Kidney (tissue), 13 donors: ENCODE measurements at regions not wholly inside any gene's neighbourhood (a gene's known extent, or its start where the extent isn't known, plus 50 kb on each side); places are given as distances from the start of the nearest gene placed in this dataset.
A peak's percentile ranks its signal among the peaks of the same experiment; 100 is the strongest.

ENCODE experiments used
- DNase-seq, 5 donors: peaks; one replicate each; pipeline ENCODE4 v3.0.0-alpha.2; 2013 to 2020
- FAIRE-seq: peaks from 2 replicates; lab custom pipeline; 2012; peaks lifted over from hg19 to GRCh38; lab: Jason Lieb, UNC
- H3K27ac ChIP-seq, 2 donors: one replicate each; pipeline ENCODE4 v1.7.0; 2013; ENCODE audit warnings: low read depth in 2 of 2, low read length in 2 of 2, inconsistent platforms in 1 of 2
- H3K27me3 ChIP-seq: one replicate; pipeline ENCODE4 v1.7.1; 2013; ENCODE audit warnings: low read length, inconsistent platforms; ENCODE audit not compliant: control insufficient read depth, insufficient read depth
- H3K36me3 ChIP-seq, 3 donors: one replicate each; pipeline versions ENCODE4 v1.7.0 to v1.7.1; 2013; ENCODE audit warnings: low read length in 3 of 3, control low read depth in 1 of 3, inconsistent platforms in 1 of 3; ENCODE audit not compliant: insufficient read depth in 3 of 3, control insufficient read depth in 2 of 3
- H3K4me1 ChIP-seq, 3 donors: one replicate each; pipeline versions ENCODE4 v1.7.0 to v1.7.1; 2013; ENCODE audit warnings: low read length in 3 of 3, inconsistent platforms in 1 of 3, low read depth in 1 of 3; ENCODE audit not compliant: control insufficient read depth in 2 of 3, insufficient read depth in 2 of 3
- H3K4me3 ChIP-seq, 3 donors: one replicate each; pipeline versions ENCODE4 v1.7.0 to v1.8.1; 2013; ENCODE audit warnings: low read length in 3 of 3, control low read depth in 1 of 3, inconsistent platforms in 1 of 3
- H3K9ac ChIP-seq, 3 donors: one replicate each; pipeline versions ENCODE4 v1.7.0 to v1.7.1; 2013; ENCODE audit warnings: low read length in 3 of 3, control low read depth in 1 of 3, inconsistent platforms in 1 of 3
- H3K9me3 ChIP-seq, 3 donors: one replicate each; pipeline versions ENCODE4 v1.7.0 to v1.7.1; 2013; ENCODE audit warnings: low read length in 3 of 3, control low read depth in 1 of 3, inconsistent platforms in 1 of 3; ENCODE audit not compliant: control insufficient read depth in 2 of 3, insufficient read depth in 1 of 3
- intact Hi-C: fragments of 100-400 bp; cut with DNase I; formaldehyde crosslinking; loops from one replicate; pipeline ENCODE4 v1.11.1; 2022
- TF ChIP-seq, protein P1 (sequence below): IDR thresholded peaks from 3 replicates; pipeline ENCODE4 v1.5.1; 2012; ENCODE audit warnings: mild to moderate bottlenecking, moderate library complexity, borderline replicate concordance; ENCODE audit not compliant: insufficient read depth; ENCODE audit errors: extremely low read depth
- donor health status: control.
- donor health status: control.
- donor health status: control.
- donor health status: control.
- donor health status: control.
- donor health status: DM: yes; HTN: yes; CAD: no.
- donor health status: Normal renal cell carcinoma (clear cell type).

DNA sequence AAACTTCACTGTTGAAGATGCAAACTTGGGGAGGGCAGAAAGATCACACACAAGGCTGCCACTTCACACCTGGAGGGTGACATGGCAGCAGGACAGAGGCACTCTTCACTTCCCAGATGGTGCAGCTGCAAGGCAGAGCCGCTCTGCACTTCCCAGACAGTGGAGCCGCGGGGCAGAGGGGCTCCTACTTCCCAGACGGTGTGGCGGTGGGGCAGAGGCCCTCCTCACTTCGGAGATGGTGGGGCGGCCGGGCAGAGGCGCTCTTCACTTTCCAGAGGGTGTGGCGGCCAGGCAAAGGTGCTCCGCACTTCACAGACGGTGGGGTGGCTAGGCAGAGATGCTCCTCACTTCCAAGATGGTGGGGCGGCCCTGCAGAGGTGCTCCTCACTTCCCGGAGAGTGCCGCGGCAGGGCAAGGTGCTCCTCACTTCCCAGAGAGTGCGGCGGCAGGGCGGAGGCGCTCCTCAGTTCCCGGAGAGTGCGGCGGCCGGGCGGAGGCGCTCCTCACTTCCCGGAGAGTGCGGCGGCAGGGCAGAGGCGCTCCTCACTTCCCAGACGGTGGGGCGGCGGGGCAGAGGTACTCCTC, 58.3 kb upstream of the PPP1R9A start:
- TF ChIP-seq, protein P1, sequence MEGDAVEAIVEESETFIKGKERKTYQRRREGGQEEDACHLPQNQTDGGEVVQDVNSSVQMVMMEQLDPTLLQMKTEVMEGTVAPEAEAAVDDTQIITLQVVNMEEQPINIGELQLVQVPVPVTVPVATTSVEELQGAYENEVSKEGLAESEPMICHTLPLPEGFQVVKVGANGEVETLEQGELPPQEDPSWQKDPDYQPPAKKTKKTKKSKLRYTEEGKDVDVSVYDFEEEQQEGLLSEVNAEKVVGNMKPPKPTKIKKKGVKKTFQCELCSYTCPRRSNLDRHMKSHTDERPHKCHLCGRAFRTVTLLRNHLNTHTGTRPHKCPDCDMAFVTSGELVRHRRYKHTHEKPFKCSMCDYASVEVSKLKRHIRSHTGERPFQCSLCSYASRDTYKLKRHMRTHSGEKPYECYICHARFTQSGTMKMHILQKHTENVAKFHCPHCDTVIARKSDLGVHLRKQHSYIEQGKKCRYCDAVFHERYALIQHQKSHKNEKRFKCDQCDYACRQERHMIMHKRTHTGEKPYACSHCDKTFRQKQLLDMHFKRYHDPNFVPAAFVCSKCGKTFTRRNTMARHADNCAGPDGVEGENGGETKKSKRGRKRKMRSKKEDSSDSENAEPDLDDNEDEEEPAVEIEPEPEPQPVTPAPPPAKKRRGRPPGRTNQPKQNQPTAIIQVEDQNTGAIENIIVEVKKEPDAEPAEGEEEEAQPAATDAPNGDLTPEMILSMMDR: no peak
- intact Hi-C loops: no loop called here
- Histone ChIP-seq H3K4me3 (no peak overlapping the region), H3K27me3 (no peaks in the 10 kb centered on the region), H3K27ac (no peak overlapping the region), H3K36me3 (no peaks in the 10 kb centered on the region), H3K9me3 (peaks cover 0 to 3% (median 0%) of the 10 kb centered on the region in 3 donors), H3K9ac (no peak overlapping the region), H3K4me1 (no peaks in the 10 kb centered on the region)
- FAIRE-seq (no peak), DNase-seq (peak in 1 of 5 donors; percentile 68)

DNA sequence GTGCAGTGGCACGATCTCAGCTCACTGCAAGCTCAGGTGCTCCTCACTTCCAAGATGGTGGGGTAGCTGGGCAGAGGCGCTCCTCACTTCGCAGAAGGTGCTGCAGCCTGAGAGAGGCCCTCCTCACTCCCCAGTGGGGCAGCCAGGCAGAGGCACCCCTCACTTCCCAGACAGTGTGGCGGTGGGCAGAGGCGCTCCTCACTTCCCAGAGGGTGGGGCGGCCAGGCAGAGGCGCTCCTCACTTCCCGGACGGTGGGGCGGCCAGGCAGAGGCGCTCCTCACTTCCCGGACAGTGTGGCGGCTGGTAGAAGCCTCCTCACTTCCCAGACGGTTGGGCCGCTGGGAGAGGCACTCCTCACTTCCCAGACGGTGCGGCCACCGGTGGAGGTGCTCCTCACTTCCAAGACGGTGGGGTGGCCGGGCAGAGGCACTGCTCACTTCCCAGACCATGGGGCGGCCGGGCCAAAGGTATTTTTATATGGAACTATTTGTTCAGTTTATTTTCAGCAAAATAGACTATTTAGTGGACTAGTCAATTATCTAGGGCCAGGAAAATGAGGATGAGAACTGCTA, 57.7 kb upstream of the PPP1R9A start:
- no peak overlapping the region for H3K27ac ChIP-seq
- H3K4me3 ChIP-seq: no peak overlapping the region
- H3K36me3 ChIP-seq: no peaks in the 10 kb centered on the region
- no peaks in the 10 kb centered on the region for H3K4me1 ChIP-seq
- no peak overlapping the region for H3K9ac ChIP-seq
- FAIRE-seq: no peak
- no peaks in the 10 kb centered on the region for H3K27me3 ChIP-seq
- peak in 1 of 5 donors; percentile 56 for DNase-seq
- H3K9me3 ChIP-seq: no peaks in the 10 kb centered on the region
- TF ChIP-seq, protein P1: no peak
- intact Hi-C loops: no loop called here

DNA sequence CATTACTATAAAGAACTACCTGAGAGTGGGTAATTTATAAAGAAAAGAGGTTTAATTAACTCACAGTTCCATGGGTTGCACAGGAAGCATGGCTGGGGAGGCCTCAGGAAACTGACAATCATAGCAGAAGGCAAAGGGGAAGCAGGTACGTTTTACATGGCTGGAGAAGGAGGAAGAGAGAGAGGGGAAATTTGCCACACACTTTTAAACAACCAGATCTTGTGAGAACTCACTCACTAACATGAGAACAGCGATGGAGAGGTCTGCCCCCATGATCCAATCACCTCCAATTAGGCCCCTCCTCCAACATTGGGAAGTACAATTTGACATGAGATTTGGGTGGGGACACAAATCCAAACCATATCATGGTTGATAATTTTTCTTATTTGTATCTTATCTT, 51.8 kb upstream of the PPP1R9A start:
- no peak for DNase-seq
- FAIRE-seq: no peak
- Histone ChIP-seq H3K27ac (no peak overlapping the region), H3K4me1 (no peaks in the 10 kb centered on the region), H3K9me3 (no peaks in the 10 kb centered on the region), H3K4me3 (no peak overlapping the region), H3K36me3 (no peaks in the 10 kb centered on the region), H3K27me3 (no peaks in the 10 kb centered on the region), H3K9ac (no peak overlapping the region)
- intact Hi-C loops: no loop called here
- TF ChIP-seq, protein P1: no peak
